ENCODE measurements at regions not wholly inside any gene's neighbourhood (a gene's known extent, or its start where the extent isn't known, plus 50 kb on each side); places are given as distances from the start of the nearest gene placed in this dataset.

- H3K27ac ChIP-seq (ENCODE audit: insufficient read depth, low read depth, low read length) = no peak overlapping the region
- dilution Hi-C loops (cut with MboI; ENCODE audit: extremely low pct_ligation_motif_present, low sequenced_read_pairs) = no loop called here
- TF ChIP-seq POLR2AphosphoS5 (IDR thresholded peaks at IDR 0.05; ENCODE audit: insufficient read depth, low read depth, low read length) = no peak
- TF ChIP-seq MYC (IDR thresholded peaks at IDR 0.05; ENCODE audit: low read depth, low read length) = no peak
- TF ChIP-seq EZH2 (IDR thresholded peaks at IDR 0.05; ENCODE audit: borderline replicate concordance, low read depth, low read length, severe bottlenecking) = no peak
- no peak for TF ChIP-seq MAX (IDR thresholded peaks at IDR 0.05; ENCODE audit: insufficient read depth, insufficient read length)
- TF ChIP-seq JUN (IDR thresholded peaks at IDR 0.05; ENCODE audit: borderline replicate concordance, insufficient read depth, insufficient read length, low read depth) = no peak
- TF ChIP-seq POLR2A (IDR thresholded peaks at IDR 0.05; ENCODE audit: low read depth, low read length) = no peak
- TF ChIP-seq FOS (IDR thresholded peaks at IDR 0.05; ENCODE audit: borderline replicate concordance, insufficient read depth, low read length) = no peak
- TF ChIP-seq, protein P1, sequence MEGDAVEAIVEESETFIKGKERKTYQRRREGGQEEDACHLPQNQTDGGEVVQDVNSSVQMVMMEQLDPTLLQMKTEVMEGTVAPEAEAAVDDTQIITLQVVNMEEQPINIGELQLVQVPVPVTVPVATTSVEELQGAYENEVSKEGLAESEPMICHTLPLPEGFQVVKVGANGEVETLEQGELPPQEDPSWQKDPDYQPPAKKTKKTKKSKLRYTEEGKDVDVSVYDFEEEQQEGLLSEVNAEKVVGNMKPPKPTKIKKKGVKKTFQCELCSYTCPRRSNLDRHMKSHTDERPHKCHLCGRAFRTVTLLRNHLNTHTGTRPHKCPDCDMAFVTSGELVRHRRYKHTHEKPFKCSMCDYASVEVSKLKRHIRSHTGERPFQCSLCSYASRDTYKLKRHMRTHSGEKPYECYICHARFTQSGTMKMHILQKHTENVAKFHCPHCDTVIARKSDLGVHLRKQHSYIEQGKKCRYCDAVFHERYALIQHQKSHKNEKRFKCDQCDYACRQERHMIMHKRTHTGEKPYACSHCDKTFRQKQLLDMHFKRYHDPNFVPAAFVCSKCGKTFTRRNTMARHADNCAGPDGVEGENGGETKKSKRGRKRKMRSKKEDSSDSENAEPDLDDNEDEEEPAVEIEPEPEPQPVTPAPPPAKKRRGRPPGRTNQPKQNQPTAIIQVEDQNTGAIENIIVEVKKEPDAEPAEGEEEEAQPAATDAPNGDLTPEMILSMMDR (IDR thresholded peaks at IDR 0.05; ENCODE audit: extremely low read depth in 1 of 2, insufficient read depth in 1 of 2, low read depth in 1 of 2, low read length in 2 of 2) = no peak
- no peak for TF ChIP-seq GATA2 (IDR thresholded peaks at IDR 0.05; ENCODE audit: insufficient read depth, insufficient read length, low read depth, low read length)
Measured at GRCh38 chr11:45518833-45519535, 146.4 kb downstream of the CHST1 start.

More at GRCh38 chr11:45518833-45519535, 146.4 kb downstream of the CHST1 start:
- H3K79me2 ChIP-seq (ENCODE audit: control insufficient read depth, insufficient read depth, low read length) = no peaks in the 10 kb centered on the region
- H4K20me1 ChIP-seq (replicated peaks; ENCODE audit: control insufficient read depth, extremely low read depth, insufficient read depth, low read length) = no peaks in the 10 kb centered on the region
- H3K9me1 ChIP-seq (replicated peaks; ENCODE audit: control insufficient read depth, extremely low read depth, insufficient read depth, low read length) = no peaks in the 10 kb centered on the region
- no peak for FAIRE-seq
- no peak overlapping the region for H2AFZ ChIP-seq (ENCODE audit: low read depth, low read length)
- DNase-seq (ENCODE audit: low read depth, low spot score) = no peak
- H3K9ac ChIP-seq (replicated peaks; ENCODE audit: extremely low read depth, insufficient read depth, low read length) = no peak overlapping the region
- CTCF ChIA-PET = no interaction called here
- H3K4me2 ChIP-seq (ENCODE audit: insufficient read depth, low read length) = no peak overlapping the region
- H3K9me3 ChIP-seq (replicated peaks; ENCODE audit: control insufficient read depth, insufficient read depth, low read length) = no peaks in the 10 kb centered on the region
- no peak overlapping the region for H3K4me3 ChIP-seq (replicated peaks in 1 of 3; ENCODE audit: insufficient read depth in 1 of 3, low read depth in 1 of 3, low read length in 3 of 3)
- intact Hi-C loops (cut with micrococcal nuclease) = no loop called here
- no peaks in the 10 kb centered on the region for H3K36me3 ChIP-seq (ENCODE audit: control insufficient read depth in 2 of 2, extremely low read depth in 1 of 2, insufficient read depth in 2 of 2, low read length in 2 of 2)
- BruUV-seq (replicated peaks) = no TSS peak
- POLR2A ChIA-PET = no interaction called here
- H3K27me3 ChIP-seq (ENCODE audit: control insufficient read depth in 2 of 2, insufficient read depth in 2 of 2, low read length in 2 of 2) = peaks cover 0 to 4% of the 10 kb centered on the region in 2 experiments
- no peaks in the 10 kb centered on the region for H3K4me1 ChIP-seq (ENCODE audit: control insufficient read depth, extremely low read depth, insufficient read depth, low read length)

All from endothelial cell of umbilical vein (primary cell).